ENCODE measurements at regions not wholly inside any gene's neighbourhood (a gene's known extent, or its start where the extent isn't known, plus 50 kb on each side); places are given as distances from the start of the nearest gene placed in this dataset.

GRCh38 chr6:153801917-153802316 is 237.1 kb upstream of the OPRM1 start:
- FAIRE-seq (no peak), DNase-seq (ENCODE audit: low spot score in 2 of 2) (no peak)

- no peak for DNase-seq (ENCODE audit: low spot score in 2 of 2)
- FAIRE-seq: no peak
Observed at GRCh38 chr6:153800580-153801188, 238.4 kb upstream of the OPRM1 start.

GRCh38 chr6:153790876-153791473 is 248.1 kb upstream of the OPRM1 start:
- FAIRE-seq (no peak), DNase-seq (ENCODE audit: low spot score in 2 of 2) (no peak)

GRCh38 chr6:153790048-153790447 is 249.0 kb upstream of the OPRM1 start:
- no peak for FAIRE-seq
- DNase-seq (ENCODE audit: low spot score in 2 of 2): peak in 1 of 2 donors; percentile 10

- FAIRE-seq: no peak
- DNase-seq (ENCODE audit: low spot score in 2 of 2): no peak
Observed at GRCh38 chr6:153787341-153787606, 251.8 kb upstream of the OPRM1 start.

GRCh38 chr6:153781306-153781705 is 257.7 kb upstream of the OPRM1 start:
- no peak for DNase-seq (ENCODE audit: low spot score in 2 of 2)
- no peak for FAIRE-seq

GRCh38 chr6:153780011-153780410 is 259.0 kb upstream of the OPRM1 start:
- DNase-seq (ENCODE audit: low spot score in 2 of 2) (no peak), FAIRE-seq (no peak)

- FAIRE-seq (no peak), DNase-seq (ENCODE audit: low spot score in 2 of 2) (no peak)
Observed at GRCh38 chr6:153778216-153778615, 260.8 kb upstream of the OPRM1 start.

- FAIRE-seq (no peak), DNase-seq (ENCODE audit: low spot score in 2 of 2) (no peak)
Observed at GRCh38 chr6:153771577-153771976, 267.5 kb upstream of the OPRM1 start.

- no peak for DNase-seq (ENCODE audit: low spot score in 2 of 2)
Observed at GRCh38 chr6:153767127-153767526, 271.9 kb upstream of the OPRM1 start.

GRCh38 chr6:153758516-153758915 is 280.5 kb upstream of the OPRM1 start:
- FAIRE-seq: no peak
- no peak for DNase-seq (ENCODE audit: low spot score in 2 of 2)

More at GRCh38 chr6:153767127-153767526, 271.9 kb upstream of the OPRM1 start:
- FAIRE-seq: no peak

GRCh38 chr6:153735761-153736160 is 303.3 kb upstream of the OPRM1 start:
- FAIRE-seq (no peak), DNase-seq (ENCODE audit: low spot score in 2 of 2) (no peak)

- FAIRE-seq: no peak
- no peak for DNase-seq (ENCODE audit: low spot score in 2 of 2)
Observed at GRCh38 chr6:153729189-153729588, 309.9 kb upstream of the OPRM1 start.

GRCh38 chr6:153727885-153728284 is 311.2 kb upstream of the OPRM1 start:
- DNase-seq (ENCODE audit: low spot score in 2 of 2) (no peak), FAIRE-seq (no peak)

GRCh38 chr6:153725456-153725855 is 313.6 kb upstream of the OPRM1 start:
- DNase-seq (ENCODE audit: low spot score in 2 of 2): no peak
- no peak for FAIRE-seq

- DNase-seq (ENCODE audit: low spot score in 2 of 2): no peak
- FAIRE-seq: no peak
Observed at GRCh38 chr6:153720732-153721131, 318.3 kb upstream of the OPRM1 start.

GRCh38 chr6:153705429-153705828 is 333.6 kb upstream of the OPRM1 start:
- no peak for DNase-seq (ENCODE audit: low spot score in 2 of 2)
- no peak for FAIRE-seq

GRCh38 chr6:153702671-153703070 is 336.4 kb upstream of the OPRM1 start:
- no peak for FAIRE-seq
- no peak for DNase-seq (ENCODE audit: low spot score in 2 of 2)

- DNase-seq (ENCODE audit: low spot score in 2 of 2) (no peak), FAIRE-seq (no peak)
Observed at GRCh38 chr6:153698637-153699036, 340.4 kb upstream of the OPRM1 start.

- no peak for DNase-seq (ENCODE audit: low spot score in 2 of 2)
- no peak for FAIRE-seq
Observed at GRCh38 chr6:153698001-153698400, 341.0 kb upstream of the OPRM1 start.

GRCh38 chr6:153677522-153677921 is 361.5 kb upstream of the OPRM1 start:
- no peak for FAIRE-seq
- no peak for DNase-seq (ENCODE audit: low spot score in 2 of 2)

- FAIRE-seq (no peak), DNase-seq (ENCODE audit: low spot score in 2 of 2) (no peak)
Observed at GRCh38 chr6:153673750-153674149, 365.3 kb upstream of the OPRM1 start.

GRCh38 chr6:153673225-153673624 is 365.8 kb upstream of the OPRM1 start:
- DNase-seq (ENCODE audit: low spot score in 2 of 2): no peak

More at GRCh38 chr6:153673225-153673624, 365.8 kb upstream of the OPRM1 start:
- no peak for FAIRE-seq

Measured in frontal cortex (tissue), 3 donors.